Fibroblast of mammary gland (primary cell): ENCODE measurements at regions not wholly inside any gene's neighbourhood (a gene's known extent, or its start where the extent isn't known, plus 50 kb on each side); places are given as distances from the start of the nearest gene placed in this dataset.

Experiments
- DNase-seq: peaks from one replicate; pipeline ENCODE4 v3.0.0-alpha.2; 2010; ENCODE audit warnings: low read depth
- H3K4me3 ChIP-seq: 2 replicates; pipeline ENCODE4 v1.5.1; 2011; ENCODE audit warnings: low read depth, mild to moderate bottlenecking, low read length, moderate library complexity; ENCODE audit not compliant: control insufficient read depth
- TF ChIP-seq, protein P1 (sequence below): conservative IDR thresholded peaks from 2 replicates; pipeline ENCODE4 v1.5.1; 2011; ENCODE audit warnings: low read depth, low read length, inconsistent platforms; ENCODE audit not compliant: control insufficient read depth, insufficient read depth

GRCh38 chr21:36540700-36541099 lies 60.8 kb upstream of the CLDN14 start:
- no peak overlapping the region for H3K4me3 ChIP-seq
- DNase-seq, result no peak
- TF ChIP-seq, protein P1, sequence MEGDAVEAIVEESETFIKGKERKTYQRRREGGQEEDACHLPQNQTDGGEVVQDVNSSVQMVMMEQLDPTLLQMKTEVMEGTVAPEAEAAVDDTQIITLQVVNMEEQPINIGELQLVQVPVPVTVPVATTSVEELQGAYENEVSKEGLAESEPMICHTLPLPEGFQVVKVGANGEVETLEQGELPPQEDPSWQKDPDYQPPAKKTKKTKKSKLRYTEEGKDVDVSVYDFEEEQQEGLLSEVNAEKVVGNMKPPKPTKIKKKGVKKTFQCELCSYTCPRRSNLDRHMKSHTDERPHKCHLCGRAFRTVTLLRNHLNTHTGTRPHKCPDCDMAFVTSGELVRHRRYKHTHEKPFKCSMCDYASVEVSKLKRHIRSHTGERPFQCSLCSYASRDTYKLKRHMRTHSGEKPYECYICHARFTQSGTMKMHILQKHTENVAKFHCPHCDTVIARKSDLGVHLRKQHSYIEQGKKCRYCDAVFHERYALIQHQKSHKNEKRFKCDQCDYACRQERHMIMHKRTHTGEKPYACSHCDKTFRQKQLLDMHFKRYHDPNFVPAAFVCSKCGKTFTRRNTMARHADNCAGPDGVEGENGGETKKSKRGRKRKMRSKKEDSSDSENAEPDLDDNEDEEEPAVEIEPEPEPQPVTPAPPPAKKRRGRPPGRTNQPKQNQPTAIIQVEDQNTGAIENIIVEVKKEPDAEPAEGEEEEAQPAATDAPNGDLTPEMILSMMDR, result no peak

GRCh38 chr21:36541721-36542139 lies 61.8 kb upstream of the CLDN14 start:
- TF ChIP-seq, protein P1, result no peak
- no peak for DNase-seq
- no peak overlapping the region for H3K4me3 ChIP-seq

DNA sequence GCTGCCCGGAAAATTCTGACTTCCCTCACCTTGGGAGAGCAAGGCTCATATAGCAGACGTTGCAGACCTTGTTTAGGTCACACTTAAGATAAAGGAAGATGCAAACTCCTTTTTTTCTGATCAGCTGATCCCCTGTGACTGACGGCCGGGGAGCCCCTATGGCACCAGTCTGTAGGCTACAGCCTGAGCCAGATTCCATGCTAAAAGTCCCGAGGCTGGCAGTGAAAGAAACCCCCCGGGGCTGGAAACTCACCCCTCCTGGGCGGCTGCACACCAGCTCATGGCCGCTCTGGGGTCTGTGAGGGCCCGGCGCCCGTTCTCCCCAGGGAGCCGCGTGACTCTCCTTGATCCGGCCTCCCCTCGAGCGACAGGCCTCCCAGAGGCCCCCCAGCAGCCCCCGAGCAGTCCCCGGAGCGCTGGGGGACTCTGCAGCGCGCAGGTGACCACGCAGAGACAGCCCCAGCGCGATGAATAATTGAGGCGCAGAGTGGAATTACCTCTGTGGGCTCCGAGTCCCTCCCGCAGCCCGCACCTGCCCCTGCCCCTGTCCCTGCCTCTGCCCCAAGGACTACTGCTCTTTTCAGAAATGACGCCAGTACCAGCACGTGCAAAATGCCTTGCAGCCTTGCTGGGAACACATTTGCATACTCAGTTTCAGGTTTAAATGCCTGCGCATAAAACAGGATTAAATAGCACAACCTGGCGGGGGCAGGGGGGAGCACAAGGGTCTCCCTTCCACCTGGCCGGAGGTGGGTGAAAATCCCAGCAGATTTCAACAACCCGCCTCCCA lies 62.6 kb upstream of the CLDN14 start:
- no peak overlapping the region for H3K4me3 ChIP-seq
- no peak for DNase-seq
- TF ChIP-seq, protein P1, result no peak

DNA sequence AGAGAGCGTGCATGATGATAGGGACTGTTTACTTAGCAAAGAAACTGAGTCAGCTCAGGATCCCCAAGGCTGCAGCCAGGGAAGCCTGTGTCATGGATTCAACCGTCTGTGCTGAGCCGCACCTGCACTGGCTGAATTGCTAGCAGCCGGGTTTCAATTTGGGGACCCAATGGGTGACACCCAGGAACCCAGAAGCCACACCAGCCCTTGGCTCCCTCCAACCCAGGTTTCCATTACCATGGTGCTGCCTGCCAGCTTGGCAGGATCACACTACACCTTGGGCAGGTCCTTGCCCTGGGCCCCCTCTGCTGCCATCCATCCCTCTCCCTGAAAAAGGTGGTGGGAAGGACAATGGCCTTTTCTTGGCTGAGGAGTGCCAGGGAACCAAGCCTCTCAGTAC lies 64.0 kb upstream of the CLDN14 start:
- TF ChIP-seq, protein P1, result no peak
- DNase-seq, result no peak

DNA sequence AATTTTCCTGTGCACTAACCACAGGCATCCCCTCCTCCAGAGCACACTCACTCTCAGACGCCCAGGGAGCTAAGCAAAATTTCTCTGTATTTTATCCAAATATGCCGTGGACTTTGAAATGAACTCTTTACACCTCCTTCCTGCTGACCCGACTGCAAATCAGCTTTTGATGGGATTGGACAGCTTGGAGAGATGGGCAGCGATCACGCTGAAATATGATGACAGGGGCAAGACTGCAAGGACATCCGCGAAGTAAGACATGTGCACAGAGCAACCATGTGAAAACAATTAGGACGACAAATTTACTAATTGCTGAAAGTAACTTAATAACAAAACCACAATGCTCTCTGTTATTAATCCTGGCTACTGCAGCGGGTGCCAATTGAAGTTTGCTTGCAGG lies 64.6 kb upstream of the CLDN14 start:
- no peak for DNase-seq
- TF ChIP-seq, protein P1, result no peak
- no peak overlapping the region for H3K4me3 ChIP-seq

More for the DNA sequence above, 64.0 kb upstream of the CLDN14 start:
- no peak overlapping the region for H3K4me3 ChIP-seq

- TF ChIP-seq, protein P1, result no peak
- H3K4me3 ChIP-seq, result no peak overlapping the region
- peak; percentile 25 for DNase-seq
Measured at GRCh38 chr21:36545776-36546511, 66.0 kb upstream of the CLDN14 start.
